RCC 7860 (cell line): ENCODE measurements at regions not wholly inside any gene's neighbourhood (a gene's known extent, or its start where the extent isn't known, plus 50 kb on each side); places are given as distances from the start of the nearest gene placed in this dataset.
"Not testable (repeated sequence)": the region's sequence is repeated elsewhere in the genome, so short reads cannot be mapped to it uniquely, and the experiment has no call there.

Experiments
- DNase-seq: peaks from one replicate; pipeline ENCODE4 v3.0.0-alpha.2; 2015; ENCODE audit warnings: low spot score
- FAIRE-seq: peaks from 2 replicates; lab custom pipeline; 2012; peaks lifted over from hg19 to GRCh38; lab: Jason Lieb, UNC

DNA sequence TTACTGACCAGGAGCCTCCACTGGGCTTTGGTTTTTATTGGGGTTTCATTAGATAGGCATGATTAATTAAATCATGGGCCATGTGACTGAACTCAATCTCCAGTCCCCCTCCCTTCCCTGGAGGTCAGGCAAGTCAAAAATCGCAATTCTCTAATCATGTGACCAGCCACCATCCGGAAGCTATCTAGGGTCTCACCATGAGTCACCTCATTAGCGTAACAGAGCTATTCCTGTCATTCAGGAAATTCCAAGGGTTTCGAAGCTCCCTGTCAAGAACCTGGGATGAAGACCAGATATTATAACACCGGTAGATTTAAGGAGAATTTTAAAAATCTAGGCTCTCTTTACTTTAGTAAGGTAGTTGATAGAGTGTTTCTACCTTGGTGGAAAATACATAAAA, 180.3 kb upstream of the TCF4 start:
- DNase-seq (no peak), FAIRE-seq (no peak)

DNA sequence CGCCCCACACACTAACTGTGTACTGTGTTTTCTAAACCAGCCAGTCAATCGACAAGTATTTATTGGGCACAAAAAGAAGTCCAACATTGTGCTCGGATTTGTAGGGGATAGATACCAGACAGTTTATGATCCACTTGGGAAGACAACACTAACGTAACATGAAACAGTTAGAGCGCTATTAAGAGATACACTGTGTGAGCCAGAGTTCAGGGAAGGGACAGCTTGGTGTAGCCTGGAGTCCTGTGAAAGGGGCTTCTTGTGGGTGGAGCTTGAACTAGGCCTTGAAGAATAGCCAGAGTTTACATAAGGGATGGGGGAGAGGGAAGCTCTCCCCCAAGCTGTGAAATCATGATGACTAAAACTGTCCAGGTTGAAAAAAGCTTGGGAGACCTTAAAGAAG, 176.4 kb upstream of the TCF4 start:
- FAIRE-seq, result no peak
- DNase-seq, result no peak

DNA sequence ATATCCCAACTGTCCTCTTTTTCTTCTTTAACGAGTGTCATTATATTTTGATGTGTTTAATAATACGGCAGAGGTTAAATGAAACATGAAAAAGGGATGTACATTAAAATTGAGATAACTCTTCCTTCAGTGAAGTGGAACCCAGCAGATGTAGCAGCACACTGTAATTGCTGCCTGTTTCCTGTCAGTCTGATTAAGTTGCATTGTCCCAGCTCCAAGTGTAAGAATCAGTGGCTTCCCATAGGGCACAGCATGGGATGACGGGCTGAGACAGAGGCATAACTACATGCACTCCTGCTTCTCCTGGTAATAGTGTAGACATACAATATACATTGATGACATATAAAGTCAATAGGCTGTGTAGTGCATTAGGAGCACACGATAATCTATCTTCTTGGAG, 175.8 kb upstream of the TCF4 start:
- DNase-seq (no peak), FAIRE-seq (no peak)

DNA sequence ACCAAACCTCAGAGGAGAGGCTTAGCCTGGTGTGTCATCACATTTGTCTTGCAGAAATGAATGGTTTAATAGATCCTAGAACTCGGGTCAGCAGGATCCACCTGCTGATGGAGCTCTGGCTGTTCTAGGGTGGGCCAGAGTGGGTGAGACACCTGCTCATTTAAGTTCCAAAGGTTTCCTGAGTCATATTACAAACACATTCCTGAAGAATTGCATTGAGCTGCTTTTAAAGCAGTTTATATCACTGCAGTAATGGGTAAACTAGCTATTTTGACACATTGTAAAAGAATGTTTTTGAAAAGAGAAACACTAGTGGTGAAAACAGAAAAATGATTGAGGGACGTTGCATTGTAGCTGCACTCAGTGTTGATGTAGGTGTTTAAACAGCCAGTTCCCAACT, 175.3 kb upstream of the TCF4 start:
- DNase-seq, result peak; percentile 48
- FAIRE-seq, result no peak

DNA sequence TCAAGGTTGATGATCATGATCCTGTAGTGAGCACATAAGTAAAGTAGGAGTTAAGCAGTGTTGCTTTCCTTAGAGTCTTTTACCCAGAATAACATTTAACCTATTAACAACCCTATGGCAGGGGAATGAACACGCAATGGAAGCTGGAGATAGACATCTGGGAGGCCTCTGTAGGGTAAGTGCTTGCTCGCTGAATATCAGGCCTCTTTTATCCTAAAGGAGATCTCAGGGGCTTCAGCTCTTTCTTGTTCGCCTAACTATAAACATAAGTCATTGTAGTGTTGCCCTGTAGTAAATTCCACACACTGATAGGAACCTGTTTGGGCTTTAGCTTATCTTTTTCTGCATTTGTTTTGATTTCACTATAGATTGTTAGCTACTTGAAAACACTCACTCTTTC, 174.4 kb upstream of the TCF4 start:
- no peak for FAIRE-seq
- DNase-seq, result no peak

DNA sequence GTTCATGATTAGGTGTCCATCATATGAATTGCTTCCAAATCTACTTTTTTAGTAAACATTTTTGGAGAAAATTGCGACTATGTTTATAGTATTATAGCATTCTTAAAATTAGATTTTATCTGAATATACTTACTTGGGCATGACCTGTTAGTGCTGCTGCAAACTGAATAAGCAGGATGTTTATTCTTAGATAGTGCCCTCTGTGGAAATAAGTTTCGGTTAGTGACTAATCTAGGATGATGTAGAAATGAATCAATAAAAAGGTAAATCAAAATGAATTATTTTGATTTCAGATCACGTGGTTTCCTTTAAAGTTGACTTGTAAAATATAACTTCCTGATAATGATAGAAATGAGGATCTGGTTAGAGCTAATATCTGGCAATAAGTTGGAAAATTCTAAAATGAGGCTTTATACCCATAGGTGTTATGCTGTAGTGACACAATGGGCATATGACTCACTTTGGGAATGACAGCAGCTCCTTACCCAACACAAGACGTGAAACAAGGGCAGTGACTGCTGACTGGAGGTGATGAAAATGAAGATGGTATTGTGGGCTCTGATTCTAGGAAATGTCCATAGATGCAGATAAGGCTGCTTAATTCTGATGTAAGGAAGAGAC, 165.8 kb upstream of the TCF4 start:
- no peak for FAIRE-seq
- peak; percentile 21 for DNase-seq

DNA sequence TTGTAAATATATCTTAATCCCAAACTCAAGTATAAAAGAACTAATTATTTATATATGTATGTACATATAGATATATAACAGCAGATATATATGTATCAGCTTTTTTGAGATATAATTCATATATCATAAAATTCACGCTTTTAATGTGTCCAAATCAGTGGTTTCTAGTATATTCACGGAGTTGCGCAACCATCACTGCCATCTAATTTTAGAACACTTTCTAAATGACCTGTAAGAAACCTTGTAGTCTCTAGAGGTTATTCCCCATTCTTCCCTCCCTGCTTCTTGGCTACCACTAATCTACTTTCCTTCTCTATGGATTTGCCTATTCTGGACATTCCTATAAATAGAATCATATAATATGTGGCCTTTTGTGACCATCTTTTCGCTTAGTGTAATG, 163.5 kb upstream of the TCF4 start:
- DNase-seq (no peak), FAIRE-seq (no peak)

DNA sequence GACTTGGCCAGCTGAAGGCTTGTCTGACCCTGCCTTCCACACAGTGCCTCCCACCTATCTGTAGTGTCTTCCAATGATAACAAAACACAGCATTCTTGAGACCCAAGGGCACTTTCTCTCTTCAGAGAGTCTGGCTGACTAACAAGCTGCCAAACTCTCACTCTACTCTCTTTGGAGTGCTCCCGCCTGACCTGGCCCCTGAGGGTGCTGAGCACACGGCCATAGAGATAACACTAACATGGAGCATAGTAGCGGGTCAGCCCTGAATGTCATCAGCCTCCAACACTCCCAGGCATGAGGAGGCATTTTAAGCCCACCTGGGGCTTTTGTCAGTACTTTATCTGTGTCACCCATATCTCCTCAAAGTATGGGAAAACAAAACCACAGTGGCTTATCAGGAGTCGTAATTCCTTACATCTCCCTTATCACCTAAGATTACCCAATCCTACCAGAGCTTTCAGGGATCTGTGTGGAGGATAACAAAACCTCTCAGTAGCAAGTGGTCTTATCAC, 160.3 kb upstream of the TCF4 start:
- DNase-seq (no peak), FAIRE-seq (no peak)

DNA sequence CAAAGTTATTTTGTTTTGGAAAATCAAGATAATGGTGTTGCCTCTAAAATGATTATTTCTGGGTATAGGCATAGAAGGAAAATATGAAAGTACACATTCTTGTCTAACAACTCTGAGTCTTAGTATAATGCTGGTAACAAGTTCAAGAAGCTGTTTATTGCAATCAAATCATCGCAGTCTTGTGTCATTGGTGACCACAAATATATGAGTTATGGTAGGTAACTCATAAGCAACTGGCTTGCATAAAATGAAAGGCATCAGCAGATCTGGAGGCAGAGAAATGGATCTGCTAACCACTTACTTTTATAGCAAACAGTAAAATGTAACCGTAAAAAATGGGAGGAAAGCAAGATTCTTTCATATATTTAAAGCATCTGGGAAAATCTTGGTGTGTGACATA, 156.2 kb upstream of the TCF4 start:
- no peak for FAIRE-seq
- DNase-seq, result no peak

DNA sequence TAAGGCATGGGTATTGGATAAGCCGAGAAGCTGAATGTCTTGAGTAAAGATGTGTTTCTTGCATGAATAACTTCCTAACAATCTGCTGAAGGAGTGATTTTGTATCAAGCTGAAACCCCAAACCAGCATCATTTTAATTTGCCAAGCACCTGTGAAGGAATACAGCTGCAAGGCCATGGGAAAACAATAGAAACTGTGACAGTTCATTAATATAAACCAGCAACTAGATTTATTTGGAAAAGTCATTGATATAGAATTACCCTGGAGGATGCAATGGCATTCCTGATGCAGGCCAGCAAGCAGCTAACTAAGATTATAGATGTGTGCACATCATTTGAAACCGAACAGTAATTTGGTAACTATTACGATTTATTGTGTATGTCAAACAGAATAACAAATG, 155.7 kb upstream of the TCF4 start:
- FAIRE-seq (no peak), DNase-seq (no peak)

DNA sequence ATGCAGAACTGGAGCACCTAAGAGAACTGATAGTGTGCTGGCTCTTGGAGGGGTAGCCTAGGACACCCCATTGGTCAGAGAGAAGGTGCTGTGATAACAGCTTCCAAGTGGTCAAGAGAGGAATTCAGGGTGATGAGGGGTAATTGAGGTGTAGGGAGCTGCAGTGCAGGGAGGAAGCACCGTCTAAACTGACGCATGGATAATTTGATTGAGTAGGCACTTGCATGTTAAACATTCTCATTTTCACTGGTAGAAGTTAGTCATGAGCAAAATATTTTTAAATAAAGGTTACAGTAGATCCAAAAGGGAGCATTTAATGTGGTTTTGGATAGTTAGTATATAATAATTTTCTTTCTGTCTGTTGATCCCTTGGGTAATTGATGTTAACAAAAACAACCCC, 155.1 kb upstream of the TCF4 start:
- FAIRE-seq (no peak), DNase-seq (no peak)

DNA sequence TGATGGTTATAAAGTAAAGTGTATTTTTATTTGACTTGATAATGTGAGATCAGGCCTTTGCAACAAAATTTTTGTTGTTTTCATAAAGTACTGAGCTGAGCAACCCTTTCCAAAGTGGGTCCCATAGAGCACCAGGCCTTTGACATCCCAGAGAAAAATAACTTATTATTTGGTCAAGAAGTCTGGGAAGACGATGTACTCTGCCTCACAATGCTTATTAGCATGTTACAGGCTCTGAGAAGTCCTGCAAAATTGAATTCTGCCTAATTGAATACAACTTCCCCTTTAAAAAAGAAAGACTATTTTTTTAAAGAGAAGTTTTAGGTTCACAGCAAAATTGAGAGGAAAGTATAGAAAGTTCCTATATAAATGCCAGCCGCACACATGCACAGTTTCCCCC, 151.5 kb upstream of the TCF4 start:
- FAIRE-seq (no peak), DNase-seq (no peak)

DNA sequence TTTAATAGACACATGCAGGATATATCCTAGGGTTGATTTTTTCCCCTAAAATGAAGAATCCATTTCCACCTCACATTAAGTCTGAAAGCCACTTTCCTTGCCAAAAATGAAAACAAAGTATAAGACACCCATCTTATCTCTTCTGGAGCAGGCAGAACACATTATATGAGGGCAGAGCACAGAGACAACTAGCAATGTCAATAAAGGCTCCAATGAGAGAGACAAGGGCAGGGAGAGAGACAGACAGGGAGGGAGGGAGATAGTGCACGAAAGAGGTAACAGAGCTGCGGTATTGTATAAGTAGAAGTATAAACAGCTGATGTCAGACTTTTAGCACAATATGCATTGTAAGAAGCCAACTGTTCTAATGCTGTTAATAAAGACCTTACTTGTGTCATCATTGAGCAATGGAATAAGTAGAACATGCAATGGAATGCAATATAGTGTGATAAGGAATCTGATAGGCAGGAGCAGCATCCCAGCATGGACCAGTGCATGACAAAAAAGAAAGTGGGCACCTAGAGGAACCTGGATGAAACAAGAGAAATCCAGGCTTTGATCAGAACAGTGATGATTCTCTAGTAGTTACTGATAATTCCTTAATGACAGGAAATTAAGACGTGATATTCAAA, 150.6 kb upstream of the TCF4 start:
- no peak for DNase-seq
- FAIRE-seq, result no peak

DNA sequence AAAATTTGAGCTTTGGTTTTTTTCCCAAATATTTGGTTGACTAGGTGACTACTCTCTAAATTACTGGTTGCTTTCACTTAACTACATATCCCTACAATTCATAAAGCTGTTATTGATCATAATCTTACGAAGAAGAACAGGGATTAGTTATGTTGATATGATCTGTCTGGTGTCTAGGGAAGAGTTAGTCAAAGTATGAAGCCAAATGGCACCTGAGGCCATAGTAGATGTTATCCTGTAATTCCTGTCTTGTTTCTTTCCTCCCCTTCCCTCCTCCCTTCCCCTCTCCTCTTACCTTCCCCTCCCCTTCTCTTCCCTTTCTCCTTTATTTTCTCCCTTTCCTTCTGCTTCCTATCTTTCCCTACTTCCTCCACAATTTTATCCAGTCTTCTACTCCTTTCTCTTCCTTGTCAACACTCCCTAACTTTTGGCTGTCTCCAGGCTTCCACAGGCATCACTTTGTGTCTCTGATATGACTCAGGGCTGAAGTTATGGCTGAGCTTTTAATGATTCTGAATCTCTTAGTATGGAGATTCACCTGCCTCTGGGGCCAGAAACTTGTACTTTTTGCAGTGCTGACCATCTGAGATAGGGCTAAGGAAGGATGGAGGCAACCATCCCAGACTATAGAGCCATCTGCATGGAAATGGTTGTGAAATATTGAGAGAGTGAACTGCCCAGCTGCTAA, 149.9 kb upstream of the TCF4 start:
- no peak for DNase-seq
- no peak for FAIRE-seq

DNA sequence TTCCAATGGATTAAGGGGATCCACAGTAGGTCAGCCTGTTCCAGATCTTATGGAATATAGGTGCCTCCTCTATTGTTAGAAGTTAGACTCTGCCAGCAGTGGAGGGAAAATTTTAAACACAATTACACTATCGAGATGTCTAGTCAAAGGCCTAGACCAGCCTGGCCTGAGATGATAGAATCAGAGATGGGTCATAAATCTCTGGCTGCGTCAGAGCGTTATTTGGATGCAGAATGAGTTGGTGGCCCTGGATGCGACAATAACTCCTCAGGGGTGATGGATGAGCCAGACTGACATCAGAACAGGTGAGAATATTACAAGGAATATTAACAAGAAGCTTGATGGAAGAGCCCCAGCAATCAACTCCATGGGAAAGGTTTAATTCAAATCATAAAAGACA, 149.3 kb upstream of the TCF4 start:
- DNase-seq, result no peak
- FAIRE-seq, result no peak

DNA sequence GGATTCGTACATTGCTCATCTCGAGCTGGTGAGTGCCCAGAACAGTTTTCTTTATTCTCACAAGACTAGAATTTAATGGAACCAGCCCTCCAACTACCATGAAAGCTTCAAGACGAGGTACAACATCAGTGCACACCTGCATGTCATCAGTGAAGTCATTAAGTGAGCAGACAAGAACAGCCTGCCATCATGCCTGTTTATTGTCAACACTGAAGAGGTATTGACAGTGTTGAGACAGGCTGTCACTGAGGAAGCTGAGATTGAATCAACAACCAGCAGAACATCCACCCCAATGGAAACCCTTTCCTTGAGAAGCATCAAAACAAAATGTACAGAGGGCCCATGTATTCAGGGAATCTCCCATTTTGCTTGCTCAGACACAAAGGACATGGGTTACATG, 148.0 kb upstream of the TCF4 start:
- DNase-seq, result no peak
- no peak for FAIRE-seq

DNA sequence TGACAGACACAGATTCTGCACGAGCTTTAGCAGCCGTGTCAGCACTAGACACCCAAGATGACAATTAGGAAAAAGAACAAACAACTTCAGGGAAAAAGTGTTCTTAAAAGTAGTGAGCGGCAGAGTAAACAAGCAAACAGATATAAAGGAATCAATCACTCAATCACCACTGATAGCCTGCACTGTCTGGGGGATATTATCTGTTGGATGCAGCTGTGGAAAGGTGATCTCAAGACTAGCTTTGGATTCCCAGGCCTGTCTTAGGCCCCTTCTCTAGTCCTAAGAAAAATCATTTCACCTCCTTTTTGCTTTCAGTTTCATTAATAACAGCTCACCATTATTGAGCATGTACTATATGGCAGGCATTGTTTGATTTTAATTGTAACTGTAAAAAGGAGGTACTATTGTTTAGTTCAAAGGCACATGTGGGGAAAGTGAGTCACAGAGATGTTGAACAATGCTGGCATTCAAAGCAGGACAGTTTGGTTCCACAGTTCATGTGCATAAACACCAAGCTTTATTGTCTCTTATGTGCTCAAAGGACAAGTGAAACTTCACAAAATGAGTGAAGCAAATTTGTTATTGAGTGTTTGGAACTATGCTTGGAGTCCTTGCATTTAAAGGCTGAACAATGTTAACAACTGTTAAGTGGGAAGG, 147.3 kb upstream of the TCF4 start:
- DNase-seq (no peak), FAIRE-seq (no peak)

DNA sequence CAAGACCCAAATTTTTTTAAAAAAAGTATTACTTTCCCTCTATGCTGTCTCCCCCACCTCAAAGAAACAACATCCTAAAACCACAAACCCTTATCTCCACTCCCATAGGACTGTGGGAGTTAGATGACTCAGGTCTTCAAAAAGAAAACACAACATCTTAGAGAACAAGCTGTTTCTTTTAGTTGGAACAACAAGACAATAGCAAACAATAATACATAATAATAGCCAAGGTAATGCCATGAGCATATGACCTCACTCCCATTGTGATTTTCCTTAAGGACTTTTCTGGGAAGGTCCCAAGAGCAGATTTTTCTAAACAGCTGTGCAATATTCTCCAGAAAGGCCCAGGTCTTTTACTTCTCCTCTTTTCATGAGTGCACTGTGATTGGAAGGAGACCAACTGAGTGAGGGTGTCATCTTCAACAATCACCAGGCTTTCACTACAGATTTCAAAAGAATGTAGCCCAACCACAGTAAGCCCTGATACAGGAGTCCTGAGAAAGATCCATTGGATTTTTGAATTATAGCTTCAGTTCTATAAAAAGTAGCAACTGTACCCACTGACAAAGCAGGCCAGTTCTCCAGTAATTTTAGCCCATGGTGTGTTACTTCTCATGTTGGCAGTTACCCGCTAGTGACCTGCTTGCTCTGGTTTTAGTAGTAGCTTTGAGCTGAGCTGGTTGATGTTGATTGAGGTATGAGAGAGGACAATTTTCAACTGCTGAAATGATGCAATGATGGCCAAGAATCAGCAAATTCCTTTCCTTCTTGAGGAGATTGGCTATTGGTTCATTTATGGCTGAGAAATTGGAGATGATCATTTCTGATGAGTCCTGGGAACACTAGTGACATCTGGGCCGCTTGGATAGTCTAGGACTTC, 144.5 kb upstream of the TCF4 start:
- no peak for FAIRE-seq
- no peak for DNase-seq

DNA sequence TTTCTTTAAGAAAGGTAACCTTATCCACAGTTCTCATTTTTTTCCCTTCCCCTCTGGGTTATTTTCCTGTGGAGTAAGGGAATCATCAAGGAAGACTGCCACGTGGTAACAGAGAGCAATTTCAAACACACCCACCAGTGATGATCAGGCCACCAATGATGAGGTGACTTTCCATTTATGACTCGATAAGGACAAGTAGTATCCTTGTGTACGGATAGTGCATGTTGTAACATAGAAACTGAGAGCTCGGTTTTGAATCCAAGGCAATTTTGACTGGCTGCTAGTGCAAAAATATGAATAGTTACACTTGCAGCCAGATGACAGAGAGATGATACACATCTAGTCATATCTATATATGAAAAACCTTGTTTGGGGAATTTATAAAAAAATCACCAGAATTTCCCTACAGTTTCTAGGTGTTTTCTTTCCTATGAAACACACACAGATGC, 143.6 kb upstream of the TCF4 start:
- DNase-seq (no peak), FAIRE-seq (no peak)

DNA sequence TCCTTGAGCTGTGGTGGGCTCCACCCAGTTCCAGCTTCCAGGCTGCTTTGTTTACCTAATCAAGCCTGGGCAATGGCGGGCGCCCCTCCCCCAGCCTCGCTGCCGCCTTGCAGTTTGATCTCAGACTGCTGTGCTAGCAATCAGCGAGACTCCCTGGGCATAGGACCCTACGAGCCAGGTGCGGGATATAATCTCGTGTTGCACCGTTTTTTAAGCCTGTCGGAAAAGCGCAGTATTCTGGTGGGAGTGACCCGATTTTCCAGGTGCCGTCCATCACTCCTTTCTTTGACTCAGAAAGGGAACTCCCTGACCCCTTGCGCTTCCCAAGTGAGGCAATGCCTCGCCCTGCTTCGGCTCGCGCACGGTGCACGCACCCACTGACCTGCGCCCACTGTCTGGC, 133.0 kb upstream of the TCF4 start:
- DNase-seq, FAIRE-seq: not testable (repeated sequence)

DNA sequence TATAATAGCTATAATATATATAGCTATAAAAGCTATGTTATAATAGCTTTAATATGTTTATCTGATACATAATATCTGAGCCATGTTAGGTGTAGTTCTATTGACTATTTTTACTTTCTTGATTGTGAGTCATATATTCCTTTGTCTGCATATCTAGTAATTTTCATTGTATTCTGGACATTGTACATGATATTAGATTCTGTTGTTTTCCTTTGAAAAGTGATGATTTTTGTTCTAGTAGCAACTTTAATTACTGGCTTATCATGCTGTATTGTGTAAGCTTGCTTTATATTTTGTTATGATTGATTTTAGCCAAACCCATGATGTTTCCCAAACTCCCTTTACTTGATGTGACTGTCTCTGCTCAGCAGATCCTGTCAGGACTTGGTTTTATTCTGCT, 125.7 kb upstream of the TCF4 start:
- no peak for FAIRE-seq

More for the DNA sequence above, 125.7 kb upstream of the TCF4 start:
- DNase-seq, result no peak
